HG03442 (cell line): ENCODE measurements at regions not wholly inside any gene's neighbourhood (a gene's known extent, or its start where the extent isn't known, plus 50 kb on each side); places are given as distances from the start of the nearest gene placed in this dataset.

ENCODE experiments used
- ATAC-seq: cut with Tn5 transposase; IDR thresholded peaks from one replicate; pipeline ENCODE4 v1.9.1; 2021; ENCODE audit warnings: mild to moderate bottlenecking, moderate library complexity; ENCODE audit not compliant: unreplicated experiment

DNA sequence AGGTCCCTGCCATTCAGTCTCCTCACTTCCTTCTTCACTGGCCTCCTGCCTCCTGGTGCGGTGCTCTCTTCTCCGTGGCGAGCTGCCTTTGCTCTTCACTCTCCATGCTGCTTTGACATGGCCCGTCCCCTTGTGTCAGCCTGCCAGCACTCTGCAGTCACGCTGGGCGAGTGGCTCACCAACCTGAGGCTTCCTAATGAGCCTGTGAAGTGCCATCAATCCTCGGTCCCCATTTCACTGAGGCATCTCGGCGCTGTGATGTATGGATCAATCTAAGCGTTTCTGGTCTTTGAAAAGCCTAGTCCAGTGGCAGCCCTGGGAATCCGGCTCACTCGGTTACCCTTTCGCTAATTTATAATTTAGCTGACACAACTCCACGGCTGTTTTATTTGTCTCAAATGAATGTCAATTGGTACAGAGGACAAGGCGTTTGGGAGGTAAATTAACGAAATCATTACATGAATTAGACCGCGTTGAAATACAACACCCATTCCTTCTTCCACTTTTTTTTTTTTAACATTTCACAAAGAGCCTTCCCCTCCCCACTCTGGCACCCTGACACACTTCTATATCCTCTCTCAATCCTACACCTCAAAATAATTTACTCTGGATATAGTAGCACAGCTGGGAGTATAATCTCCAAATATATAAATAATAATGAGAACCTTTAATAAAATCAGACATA, 610.7 kb downstream of the TMEM114 start:
- ATAC-seq = no peak

- ATAC-seq = no peak
These were observed 613.7 kb downstream of the TMEM114 start for GRCh38 chr16:7976563-7976962.

DNA sequence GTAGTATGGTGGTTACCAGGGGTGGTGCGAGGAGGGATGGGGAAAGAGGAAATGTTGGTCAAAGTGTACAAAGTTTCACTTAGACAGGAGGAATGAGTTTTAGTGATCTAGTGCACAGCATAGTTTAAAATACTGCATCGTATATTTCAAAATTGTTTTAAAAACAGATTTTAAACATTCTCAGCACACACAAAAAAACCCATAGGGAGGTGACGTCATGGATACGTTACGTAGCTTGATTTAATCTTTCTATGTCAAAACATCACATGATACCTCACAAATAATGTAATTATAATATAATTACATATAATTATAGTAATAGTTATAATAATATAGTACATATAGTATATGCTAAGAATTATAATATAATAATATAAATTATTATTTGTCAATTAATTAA, 614.2 kb downstream of the TMEM114 start:
- no peak for ATAC-seq

DNA sequence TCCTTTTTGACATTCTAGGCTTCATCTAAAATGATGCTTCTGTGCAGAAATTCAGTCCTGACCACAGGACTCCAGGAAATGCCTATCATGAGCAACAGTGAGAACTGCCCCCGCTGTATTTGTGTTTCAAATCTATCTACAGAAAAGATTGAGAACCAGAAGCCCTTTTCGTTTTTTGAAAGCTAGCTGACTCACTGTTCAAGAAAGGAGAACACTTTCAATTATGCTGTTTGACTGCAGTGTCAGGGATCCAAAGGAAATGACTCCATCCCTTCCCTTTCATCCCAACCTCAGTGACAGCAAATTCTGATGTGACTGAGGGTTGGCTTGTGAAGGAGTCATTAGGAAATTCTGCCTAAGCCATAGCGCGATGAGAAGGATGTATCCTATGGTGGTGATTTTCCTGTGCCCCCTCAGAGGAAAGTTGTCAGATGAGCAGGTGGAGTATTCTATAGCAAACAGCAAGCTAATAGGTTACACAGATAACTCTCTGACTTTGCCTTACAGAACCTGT, 622.3 kb downstream of the TMEM114 start:
- no peak for ATAC-seq

- ATAC-seq = no peak
These were observed 625.6 kb downstream of the TMEM114 start for GRCh38 chr16:7964744-7965143.

DNA sequence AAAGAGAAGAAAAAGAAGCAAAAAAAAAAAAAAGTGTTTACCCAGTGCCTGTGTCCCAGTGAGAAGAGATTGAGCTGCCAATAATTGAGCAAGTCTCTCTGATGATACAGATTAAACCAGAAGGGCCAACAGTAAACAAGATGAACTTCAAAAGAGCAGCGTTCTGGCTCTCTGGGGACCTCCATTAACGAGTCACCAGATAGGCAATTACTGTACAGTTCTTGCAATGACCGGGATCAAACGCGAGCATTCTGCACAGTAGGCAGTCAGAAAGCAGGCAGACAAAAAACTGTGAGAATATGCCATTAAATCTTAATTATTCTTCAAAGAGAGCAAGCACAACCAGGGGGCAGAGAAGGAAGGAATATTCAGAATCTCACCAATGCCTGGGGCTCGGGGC, 626.1 kb downstream of the TMEM114 start:
- ATAC-seq = no peak

GRCh38 chr16:7962091-7962879, 628.0 kb downstream of the TMEM114 start:
- no peak for ATAC-seq

DNA sequence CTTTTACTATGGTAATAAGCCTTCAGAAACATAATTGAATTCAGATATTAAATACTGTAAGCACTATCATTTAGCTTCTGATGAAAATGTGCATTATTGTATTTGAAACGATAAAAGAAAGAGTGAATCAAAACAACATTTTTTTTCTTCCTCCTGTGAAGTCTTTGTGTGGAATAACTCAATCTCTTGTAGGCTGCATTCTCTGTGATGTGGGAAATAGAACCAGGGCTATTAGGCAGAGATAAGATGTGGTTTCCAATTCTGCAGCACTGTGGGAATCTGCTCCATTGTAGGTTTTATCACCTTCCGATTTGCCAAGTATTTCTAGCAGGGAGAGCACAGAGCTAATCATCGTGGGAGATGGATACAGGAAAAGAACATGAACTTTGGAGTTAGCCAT, 624.5 kb downstream of the RBFOX1 start:
- ATAC-seq = no peak

- ATAC-seq = no peak
These were observed 620.7 kb downstream of the RBFOX1 start for GRCh38 chr16:7953360-7953759.

- ATAC-seq = no peak
These were observed 613.5 kb downstream of the RBFOX1 start for GRCh38 chr16:7946142-7946541.

DNA sequence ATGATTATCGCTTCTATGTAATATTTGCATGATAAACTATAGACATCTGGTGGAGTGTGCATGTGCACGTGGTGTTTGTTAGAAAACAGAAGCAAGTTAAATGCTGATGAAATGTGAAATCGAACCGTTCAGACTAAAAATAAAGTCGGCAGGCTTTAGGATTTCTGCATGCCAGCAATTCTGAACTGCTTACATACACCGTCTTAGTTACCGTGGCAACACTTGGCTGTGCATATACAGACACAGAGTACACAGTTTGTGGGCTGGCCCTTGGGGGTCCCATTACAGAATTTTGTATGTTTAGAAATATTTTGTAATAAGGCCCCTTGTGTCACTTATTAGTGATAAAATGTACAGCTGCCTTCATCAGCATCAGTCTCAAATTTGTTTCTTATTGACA, 605.5 kb downstream of the RBFOX1 start:
- no peak for ATAC-seq

DNA sequence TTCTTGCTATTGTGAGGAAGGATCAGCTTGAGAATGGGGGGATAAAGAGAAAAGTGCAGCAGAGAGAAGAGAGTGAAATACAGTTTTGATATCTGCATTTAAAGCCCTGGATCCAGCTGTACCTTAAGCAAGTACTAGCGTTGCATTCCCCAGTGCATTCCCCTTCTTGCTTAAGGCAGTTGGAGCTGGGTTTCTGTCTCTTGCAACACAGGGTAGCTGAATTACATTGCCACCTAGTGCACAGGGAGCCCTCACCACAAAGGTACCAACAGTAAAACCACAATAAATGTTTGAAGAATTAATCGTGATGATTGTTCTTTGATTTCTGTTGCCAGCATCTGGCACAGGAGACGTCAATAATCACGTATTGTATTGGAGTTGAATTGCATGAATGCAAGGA, 588.7 kb downstream of the RBFOX1 start:
- ATAC-seq = no peak

DNA sequence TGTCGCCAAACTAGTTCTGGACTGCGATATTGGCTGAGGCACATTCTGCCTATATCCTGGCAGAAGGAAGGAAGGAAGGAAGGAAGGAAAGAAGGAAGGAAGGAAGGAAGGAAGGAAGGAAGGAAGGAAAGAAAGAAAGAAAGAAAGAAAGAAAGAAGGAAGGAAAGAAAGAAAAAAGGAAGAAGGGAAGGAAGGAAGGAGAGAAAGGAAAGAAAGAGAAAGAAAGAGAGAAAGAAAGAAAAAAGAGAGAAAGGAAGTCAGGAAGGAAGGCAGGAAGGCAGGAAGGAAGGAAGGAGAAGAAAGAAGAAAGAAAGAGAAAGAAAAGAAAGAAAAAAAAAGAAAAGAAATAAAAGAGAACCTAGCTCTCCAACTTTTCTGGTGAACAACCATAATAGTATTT, 587.1 kb downstream of the RBFOX1 start:
- ATAC-seq = no peak

DNA sequence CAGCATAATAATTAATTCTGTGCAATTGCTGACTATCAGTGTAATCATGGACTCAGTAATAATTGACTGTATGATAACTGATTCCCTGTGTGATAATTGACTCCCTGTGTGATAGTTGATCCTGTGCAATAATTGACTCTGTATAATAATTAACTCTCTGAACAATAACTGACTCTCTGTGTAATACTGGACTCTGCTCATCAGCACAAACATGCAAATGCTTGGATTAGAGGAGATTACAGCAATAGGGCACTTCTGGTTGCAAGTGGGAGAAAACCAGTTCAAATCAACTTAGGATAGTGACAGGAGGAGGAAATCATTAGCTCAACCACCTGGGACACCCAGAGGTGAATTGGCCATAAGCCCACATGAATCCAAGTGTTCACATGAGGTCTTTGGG, 582.1 kb downstream of the RBFOX1 start:
- ATAC-seq = no peak

DNA sequence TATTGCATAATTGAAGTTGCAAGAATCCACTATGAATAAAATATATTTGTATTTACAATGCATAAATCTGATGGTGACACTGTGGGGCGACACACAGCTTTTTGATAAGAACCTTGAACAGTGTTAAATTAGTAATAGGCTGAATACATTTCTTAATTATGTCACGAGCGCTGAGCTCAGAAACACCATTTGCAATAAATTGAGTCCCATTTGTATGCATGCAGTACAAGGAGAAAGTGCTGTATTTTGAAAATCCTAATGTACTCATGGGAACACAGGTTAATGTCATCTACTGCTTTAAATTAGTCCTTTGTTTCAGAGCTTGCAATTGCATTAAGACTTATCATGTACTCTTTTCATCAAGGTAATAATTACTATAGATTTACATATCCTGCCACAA, 579.5 kb downstream of the RBFOX1 start:
- no peak for ATAC-seq

- no peak for ATAC-seq
These were observed 577.5 kb downstream of the RBFOX1 start for GRCh38 chr16:7910116-7910515.

DNA sequence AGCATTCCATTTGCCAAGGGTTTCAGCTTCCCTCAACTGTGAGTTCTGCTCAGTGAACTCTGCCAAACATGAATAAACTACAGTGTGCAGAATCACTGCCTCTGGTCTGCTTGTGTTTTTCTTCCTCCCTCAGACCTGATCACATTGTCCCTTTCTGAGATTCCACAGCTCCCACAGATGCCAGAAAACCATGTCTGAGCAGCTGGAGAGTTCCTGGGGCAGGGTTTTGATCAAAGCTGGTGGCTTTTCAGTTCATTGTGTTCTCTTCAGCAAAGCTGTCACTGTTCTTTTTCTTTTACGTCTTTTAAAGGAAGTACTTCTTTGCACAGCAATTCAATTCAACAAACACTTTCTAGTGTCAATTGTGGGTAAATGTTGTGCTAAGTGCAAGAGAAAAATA, 555.8 kb downstream of the RBFOX1 start:
- no peak for ATAC-seq

- no peak for ATAC-seq
These were observed 554.7 kb downstream of the RBFOX1 start for GRCh38 chr16:7887316-7887715.

- ATAC-seq = no peak
These were observed 539.3 kb downstream of the RBFOX1 start for GRCh38 chr16:7871979-7872378.

DNA sequence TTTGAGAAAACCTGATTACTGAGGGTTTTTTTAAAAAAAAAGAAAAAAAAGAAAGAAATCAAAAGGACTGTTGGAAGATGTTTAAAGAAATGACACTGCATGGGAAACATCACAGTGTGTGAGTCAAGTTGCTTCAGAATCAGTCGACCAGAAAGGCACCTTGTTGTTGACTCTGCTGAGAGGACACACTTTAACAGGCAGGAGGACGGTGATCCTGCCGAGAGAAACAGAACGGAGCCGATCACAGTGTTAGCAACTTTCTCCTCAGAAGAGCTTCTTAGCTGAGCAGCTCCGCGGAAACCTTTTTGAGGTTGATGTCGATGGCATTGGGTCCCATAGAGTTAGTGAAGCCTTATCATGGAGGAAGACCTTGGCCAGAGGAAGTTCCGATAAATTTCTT, 538.7 kb downstream of the RBFOX1 start:
- no peak for ATAC-seq

- ATAC-seq = no peak
These were observed 535.2 kb downstream of the RBFOX1 start for GRCh38 chr16:7867831-7868230.

DNA sequence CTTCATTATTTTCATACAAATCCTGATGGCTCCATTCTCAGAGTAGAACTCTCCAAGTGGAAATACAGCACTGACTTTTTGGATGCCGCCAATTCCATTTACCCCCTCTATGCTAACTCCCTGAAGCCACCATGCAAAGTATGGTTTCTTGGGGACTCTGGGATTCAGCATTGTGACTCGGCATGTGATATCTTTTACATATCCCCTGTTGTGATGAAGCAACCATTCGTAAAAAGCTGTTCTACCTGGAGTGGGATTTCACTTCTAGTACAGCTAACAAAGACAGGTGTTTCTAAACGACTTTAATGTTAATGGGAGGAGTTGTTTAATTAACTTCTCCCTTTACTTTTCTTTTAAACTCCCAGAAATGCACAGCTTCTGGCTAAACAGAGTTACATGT, 533.5 kb downstream of the RBFOX1 start:
- ATAC-seq = no peak
